ENCODE measurements at regions not wholly inside any gene's neighbourhood (a gene's known extent, or its start where the extent isn't known, plus 50 kb on each side); places are given as distances from the start of the nearest gene placed in this dataset.
"Not testable (repeated sequence)": the region's sequence is repeated elsewhere in the genome, so short reads cannot be mapped to it uniquely, and the experiment has no call there.

- no peak for DNase-seq (ENCODE audit: low read depth)
Observed at GRCh38 chr7:149564340-149565095, 66.9 kb upstream of the ZNF746 start.

DNA sequence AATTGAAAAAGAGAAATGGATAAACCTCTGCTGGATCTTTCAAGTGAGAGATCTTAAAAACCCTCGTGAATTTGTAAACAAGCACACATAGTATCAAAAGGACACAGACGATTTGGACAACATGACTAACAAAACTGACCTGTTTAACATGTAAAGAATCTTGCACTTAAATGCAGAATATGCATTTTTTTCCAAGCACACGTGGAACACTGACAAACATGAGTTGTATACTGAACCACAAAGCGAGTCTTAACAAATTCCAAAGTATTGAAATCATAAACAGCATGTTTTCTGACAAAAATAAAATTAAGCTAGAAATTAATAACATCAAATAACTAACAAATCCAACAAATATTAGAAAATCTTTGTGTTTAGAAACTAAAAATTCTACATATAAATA is 65.0 kb upstream of the ZNF746 start:
- no peak for DNase-seq (ENCODE audit: low read depth)

- no peak for DNase-seq (ENCODE audit: low read depth)
Observed at GRCh38 chr7:149561072-149561471, 63.5 kb upstream of the ZNF746 start.

DNA sequence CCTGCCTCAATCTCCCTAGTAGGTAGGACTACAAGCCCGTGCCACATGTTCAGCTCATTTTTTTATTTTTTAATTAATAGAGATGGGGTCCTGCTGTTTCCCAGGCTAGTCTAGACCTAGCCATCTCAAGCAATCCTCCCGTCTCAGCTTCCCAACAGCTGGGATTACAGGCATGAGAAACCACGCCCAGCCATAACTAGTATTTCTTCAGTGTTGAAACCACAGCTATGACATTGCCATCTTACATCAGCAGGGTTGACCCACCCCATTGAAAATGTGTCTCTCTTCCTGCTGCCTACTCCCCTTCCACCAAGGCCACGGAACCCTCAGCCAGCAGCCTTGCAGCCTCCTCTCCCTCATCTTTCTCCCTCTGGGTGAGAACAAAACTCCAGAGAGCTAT is 62.1 kb upstream of the ZNF746 start:
- DNase-seq (ENCODE audit: low read depth) = no peak

DNA sequence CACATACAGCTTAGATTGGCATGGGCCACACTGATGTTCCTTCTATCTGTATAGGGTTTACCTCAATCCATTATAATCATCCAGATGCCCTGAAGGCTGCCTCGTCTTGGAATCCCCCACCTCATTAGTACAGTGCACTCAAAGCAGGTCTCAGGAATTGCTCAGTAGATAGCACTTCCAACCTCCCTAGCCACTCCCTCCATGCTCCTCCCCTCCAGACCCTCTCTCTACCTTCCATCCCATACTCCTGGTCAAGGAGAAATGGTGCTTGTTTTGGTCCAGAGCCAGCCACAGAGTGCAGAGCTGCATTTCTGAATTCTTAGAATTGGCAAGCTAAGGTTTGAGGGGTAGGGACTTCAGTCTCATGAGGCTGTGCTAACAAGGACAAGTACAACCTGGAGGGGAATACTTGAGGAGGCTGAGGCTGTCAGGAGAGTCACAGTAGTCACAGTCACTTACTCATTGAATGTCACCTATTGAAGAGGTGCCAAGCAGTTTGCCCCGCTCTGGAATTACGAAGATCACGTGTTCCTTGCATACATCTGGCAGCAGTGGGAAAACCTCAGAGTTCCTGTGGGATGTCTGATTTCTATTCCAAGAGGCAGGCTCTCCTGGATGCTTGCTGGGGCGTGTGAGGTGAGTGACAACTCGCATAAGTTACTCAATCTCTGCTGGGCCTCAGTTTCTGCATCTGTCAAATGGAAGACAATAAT is 60.7 kb upstream of the ZNF746 start:
- DNase-seq (ENCODE audit: low read depth) = no peak

DNA sequence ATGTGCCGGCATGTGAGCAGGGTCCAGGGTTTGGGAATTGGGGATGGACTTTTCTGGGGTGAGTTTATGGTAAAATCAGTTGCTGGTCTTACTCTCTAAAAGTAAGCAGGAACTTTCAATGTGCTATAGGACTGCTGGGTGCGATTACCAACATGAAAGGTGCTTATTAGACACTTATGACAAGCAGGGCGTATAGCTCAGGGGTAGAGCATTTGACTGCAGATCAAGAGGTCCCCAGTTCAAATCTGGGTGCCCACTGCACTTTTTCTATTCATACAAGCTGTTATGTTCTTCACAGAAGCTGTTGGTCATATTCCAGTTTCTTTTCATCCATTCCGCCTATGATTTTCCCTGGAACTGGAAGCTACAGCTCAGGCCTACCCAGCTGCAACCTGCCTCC is 58.9 kb upstream of the ZNF746 start:
- DNase-seq (ENCODE audit: low read depth) = not testable (repeated sequence)

DNA sequence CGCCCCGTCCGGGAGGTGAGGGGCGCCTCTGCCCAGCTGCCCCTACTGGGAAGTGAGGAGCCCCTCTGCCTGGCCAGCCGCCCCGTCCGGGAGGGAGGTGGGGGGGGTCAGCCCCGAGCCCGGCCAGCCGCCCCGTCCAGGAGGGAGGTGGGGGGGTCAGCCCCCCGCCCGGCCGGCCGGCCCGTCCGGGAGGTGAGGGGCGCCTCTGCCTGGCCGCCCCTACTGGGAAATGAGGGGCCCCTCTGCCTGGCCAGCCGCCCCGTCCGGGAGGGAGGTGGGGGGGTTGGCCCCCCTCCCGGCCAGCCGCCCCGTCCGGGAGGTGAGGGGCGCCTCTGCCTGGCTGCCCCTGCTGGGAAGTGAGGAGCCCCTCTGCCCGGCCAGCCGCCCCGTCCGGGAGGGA is 57.2 kb upstream of the ZNF746 start:
- DNase-seq (ENCODE audit: low read depth) = not testable (repeated sequence)

GRCh38 chr7:149553991-149554390 is 56.4 kb upstream of the ZNF746 start:
- DNase-seq (ENCODE audit: low read depth) = not testable (repeated sequence)

- DNase-seq (ENCODE audit: low read depth) = no peak
Observed at GRCh38 chr7:149552799-149553198, 55.2 kb upstream of the ZNF746 start.
